Lower lobe of right lung (tissue), 2 donors: ENCODE measurements at regions not wholly inside any gene's neighbourhood (a gene's known extent, or its start where the extent isn't known, plus 50 kb on each side); places are given as distances from the start of the nearest gene placed in this dataset.

Experiments used
- ATAC-seq, 2 donors: fragments of 200-7000 bp; cut with Tn5 transposase; one replicate each; pipeline ENCODE4 v1.9.1; 2020 to 2022; ENCODE audit warnings: mild to moderate bottlenecking in 2 of 2, moderate library complexity in 2 of 2
- DNase-seq: peaks from one replicate; pipeline ENCODE4 v3.0.0-alpha.2; 2020
- H3K27ac ChIP-seq: fragments of 200-600 bp; one replicate; pipeline ENCODE4 v1.8.0; 2022
- H3K27me3 ChIP-seq: fragments of 200-600 bp; one replicate; pipeline ENCODE4 v1.8.0; 2022; ENCODE audit warnings: low read depth
- H3K36me3 ChIP-seq: fragments of 200-600 bp; one replicate; pipeline ENCODE4 v1.8.0; 2022; ENCODE audit warnings: mild to moderate bottlenecking
- H3K4me1 ChIP-seq: fragments of 200-600 bp; one replicate; pipeline ENCODE4 v1.8.0; 2022
- H3K4me3 ChIP-seq: fragments of 200-600 bp; one replicate; pipeline ENCODE4 v1.8.0; 2022; ENCODE audit warnings: mild to moderate bottlenecking
- H3K9me3 ChIP-seq: fragments of 200-600 bp; one replicate; pipeline ENCODE4 v1.8.0; 2022
- CTCF ChIP-seq: fragments of 200-600 bp; IDR thresholded peaks from one replicate; pipeline ENCODE4 v1.8.0; 2022; ENCODE audit warnings: antibody characterized with exemption, mild to moderate bottlenecking
- intact Hi-C: fragments of 100-400 bp; cut with DNase I; formaldehyde crosslinking; loops from one replicate; pipeline ENCODE4 v1.11.0; 2022
- donor health status: DM: no; HTN: yes; CAD: no; lungs with severe emphysema.

GRCh38 chr7:85890244-85890811 is 703.5 kb upstream of the SEMA3D start:
- ATAC-seq (peak in 1 of 2 donors; percentile 62), DNase-seq (no peak)
- Histone ChIP-seq H3K36me3 (no peaks in the 10 kb centered on the region), H3K4me3 (no peak overlapping the region), H3K27me3 (no peaks in the 10 kb centered on the region), H3K27ac (no peak overlapping the region), H3K9me3 (no peaks in the 10 kb centered on the region), H3K4me1 (no peaks in the 10 kb centered on the region)
- intact Hi-C loops = loop anchor here (5.0 kb wide), 1 partner anchor 577 kb away; no protein-coding TSS in a partner anchor
- TF ChIP-seq CTCF = peak; percentile 47

- no peaks in the 10 kb centered on the region for H3K36me3 ChIP-seq
- H3K4me3 ChIP-seq = no peak overlapping the region
- no peak overlapping the region for H3K27ac ChIP-seq
- H3K4me1 ChIP-seq = no peaks in the 10 kb centered on the region
- H3K9me3 ChIP-seq = no peaks in the 10 kb centered on the region
- intact Hi-C loops = no loop called here
- H3K27me3 ChIP-seq = no peaks in the 10 kb centered on the region
- no peak for DNase-seq
- no peak for ATAC-seq
- TF ChIP-seq CTCF = no peak
Observed at GRCh38 chr7:85887133-85887532, 700.3 kb upstream of the SEMA3D start.

- TF ChIP-seq CTCF = no peak
- no peaks in the 10 kb centered on the region for H3K36me3 ChIP-seq
- H3K4me3 ChIP-seq = no peak overlapping the region
- DNase-seq (no peak), ATAC-seq (no peak)
- no peaks in the 10 kb centered on the region for H3K27me3 ChIP-seq
- H3K27ac ChIP-seq = no peak overlapping the region
- no peaks in the 10 kb centered on the region for H3K4me1 ChIP-seq
- no peaks in the 10 kb centered on the region for H3K9me3 ChIP-seq
- intact Hi-C loops = no loop called here
Observed at GRCh38 chr7:85882335-85882734, 695.5 kb upstream of the SEMA3D start.

- Histone ChIP-seq H3K27me3 (no peaks in the 10 kb centered on the region), H3K4me3 (no peak overlapping the region), H3K9me3 (no peaks in the 10 kb centered on the region), H3K27ac (no peak overlapping the region), H3K4me1 (no peaks in the 10 kb centered on the region), H3K36me3 (no peaks in the 10 kb centered on the region)
- no peak for DNase-seq
- TF ChIP-seq CTCF = no peak
- no peak for ATAC-seq
- intact Hi-C loops = no loop called here
Observed at GRCh38 chr7:85875398-85875797, 688.5 kb upstream of the SEMA3D start.

- Histone ChIP-seq H3K9me3 (no peaks in the 10 kb centered on the region), H3K4me1 (no peaks in the 10 kb centered on the region), H3K27ac (no peak overlapping the region), H3K4me3 (no peak overlapping the region), H3K27me3 (no peaks in the 10 kb centered on the region), H3K36me3 (no peaks in the 10 kb centered on the region)
- TF ChIP-seq CTCF = no peak
- DNase-seq (no peak), ATAC-seq (no peak)
- intact Hi-C loops = no loop called here
Observed at GRCh38 chr7:85866540-85866939, 679.7 kb upstream of the SEMA3D start.
